Natural killer cell treated with Interleukin-12 subunit alpha and Interleukin-12 subunit beta and Interleukin-15 and Interleukin-18, amount 100 ng/mL, for 72 hours (primary cell): ENCODE measurements at regions not wholly inside any gene's neighbourhood (a gene's known extent, or its start where the extent isn't known, plus 50 kb on each side); places are given as distances from the start of the nearest gene placed in this dataset.

ENCODE experiments used
- ATAC-seq, 2 donors: fragments of 150-1000 bp; cut with Tn5 transposase in 1 of 2; sonication (Bioruptor Pico), chemical (Tn5 transposase) in 1 of 2; 2 replicates each; pipeline ENCODE4 v1.10.0; 2021
- DNase-seq: peaks from one replicate; pipeline ENCODE4 v3.0.0; 2022; ENCODE audit warnings: low spot score
- H3K27ac Mint-ChIP-seq, 2 donors: 1 replicate in 1 of 2; 2 replicates in 1 of 2; pipeline ENCODE4 v1.8.0; 2022; ENCODE audit warnings: mixed read lengths in 2 of 2, mild to moderate bottlenecking in 1 of 2, moderate library complexity in 1 of 2
- H3K27me3 Mint-ChIP-seq, 2 donors: 1 replicate in 1 of 2; 2 replicates in 1 of 2; pipeline ENCODE4 v1.8.0; 2022; ENCODE audit warnings: mixed read lengths in 2 of 2
- H3K36me3 Mint-ChIP-seq: one replicate; pipeline ENCODE4 v1.8.0; 2022; ENCODE audit warnings: mixed read lengths
- H3K4me1 Mint-ChIP-seq, 2 donors: 1 replicate in 1 of 2; 2 replicates in 1 of 2; pipeline ENCODE4 v1.8.0; 2022; ENCODE audit warnings: low read depth in 2 of 2, mixed read lengths in 2 of 2, mild to moderate bottlenecking in 1 of 2
- H3K4me3 Mint-ChIP-seq: one replicate; pipeline ENCODE4 v1.8.0; 2022; ENCODE audit warnings: mixed read lengths
- H3K9me3 Mint-ChIP-seq: 2 replicates; pipeline ENCODE4 v1.8.0; 2022; ENCODE audit warnings: mixed read lengths

DNA sequence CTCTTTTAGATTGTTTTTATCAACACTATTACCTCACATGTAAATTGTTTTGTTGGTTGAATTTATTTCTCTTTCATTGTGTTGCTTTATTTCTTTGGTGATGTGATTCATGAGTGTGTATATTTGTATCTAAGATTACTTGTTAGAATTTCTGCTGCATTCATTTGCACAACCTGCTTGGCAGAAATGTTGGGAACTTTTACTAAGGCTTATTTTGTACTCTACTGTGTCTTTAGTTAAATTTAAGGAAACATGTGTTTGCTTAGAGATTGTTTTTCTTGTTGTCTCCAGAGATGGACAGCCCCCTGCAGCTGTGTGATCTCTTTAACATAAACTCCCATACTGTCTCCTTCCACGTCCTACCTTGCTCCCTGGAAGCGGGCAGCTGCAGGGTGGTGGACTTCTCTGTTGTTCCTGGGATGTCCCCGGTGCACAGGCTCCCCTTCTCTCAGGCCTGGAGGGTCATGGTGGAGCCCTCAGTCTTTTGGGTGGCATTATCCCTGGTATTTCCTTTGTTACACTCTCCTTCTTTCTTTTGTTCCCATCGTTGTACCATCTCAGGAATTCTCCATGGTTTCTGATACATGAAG is 212.0 kb upstream of the SPRY2 start:
- H3K4me1 Mint-ChIP-seq: peaks cover 5 to 6% of the 10 kb centered on the region in 2 donors
- H3K27ac Mint-ChIP-seq: no peak overlapping the region
- H3K9me3 Mint-ChIP-seq: no peaks in the 10 kb centered on the region
- peaks cover 0 to 3% of the 10 kb centered on the region in 2 donors for H3K27me3 Mint-ChIP-seq
- no peak for ATAC-seq
- no peak for DNase-seq
- no peaks in the 10 kb centered on the region for H3K36me3 Mint-ChIP-seq
- no peak overlapping the region for H3K4me3 Mint-ChIP-seq

DNA sequence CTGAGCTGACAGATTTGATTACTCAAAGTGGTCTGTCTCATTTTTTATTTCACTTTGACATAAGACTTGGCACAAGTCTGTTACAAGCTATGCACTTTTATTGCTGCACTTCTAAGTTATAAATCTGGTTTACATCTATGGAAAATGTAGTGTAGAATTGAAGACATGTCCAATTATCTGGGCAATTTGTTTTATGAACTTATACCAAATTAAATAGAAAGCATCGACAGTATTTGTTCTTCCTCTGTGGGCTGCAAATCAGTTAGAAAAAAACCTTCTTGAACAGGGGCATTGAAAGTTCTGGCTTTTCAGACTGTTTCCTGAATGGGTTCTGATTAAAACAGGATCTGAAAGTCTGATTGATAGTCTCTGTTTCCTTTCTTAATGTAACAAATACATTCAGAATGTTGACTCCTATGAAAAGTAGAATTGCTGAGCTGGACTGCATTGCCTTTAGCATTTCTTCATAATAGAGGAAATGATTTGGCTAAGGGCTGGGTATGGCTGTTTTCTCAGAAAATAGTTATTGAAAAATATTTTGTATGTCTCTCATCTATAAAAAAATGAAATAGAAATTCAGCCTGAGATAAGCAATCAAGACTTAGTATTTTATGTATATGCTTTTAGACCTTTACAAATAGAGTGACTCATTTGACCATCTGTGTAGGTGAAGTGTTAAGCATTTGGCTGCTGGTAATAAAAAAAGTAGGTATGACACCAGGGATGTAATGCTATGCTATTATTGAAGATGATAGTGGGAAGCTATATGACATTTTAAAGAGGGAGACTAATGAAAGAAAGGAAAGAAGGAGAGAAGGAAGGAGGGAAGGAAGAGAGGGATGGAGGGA is 210.9 kb upstream of the SPRY2 start:
- H3K27me3 Mint-ChIP-seq: peaks cover 0 to 3% of the 10 kb centered on the region in 2 donors
- no peak for ATAC-seq
- DNase-seq: no peak
- no peaks in the 10 kb centered on the region for H3K9me3 Mint-ChIP-seq
- no peaks in the 10 kb centered on the region for H3K36me3 Mint-ChIP-seq
- no peak overlapping the region for H3K27ac Mint-ChIP-seq
- H3K4me1 Mint-ChIP-seq: peaks cover 5 to 6% of the 10 kb centered on the region in 2 donors
- no peak overlapping the region for H3K4me3 Mint-ChIP-seq

DNA sequence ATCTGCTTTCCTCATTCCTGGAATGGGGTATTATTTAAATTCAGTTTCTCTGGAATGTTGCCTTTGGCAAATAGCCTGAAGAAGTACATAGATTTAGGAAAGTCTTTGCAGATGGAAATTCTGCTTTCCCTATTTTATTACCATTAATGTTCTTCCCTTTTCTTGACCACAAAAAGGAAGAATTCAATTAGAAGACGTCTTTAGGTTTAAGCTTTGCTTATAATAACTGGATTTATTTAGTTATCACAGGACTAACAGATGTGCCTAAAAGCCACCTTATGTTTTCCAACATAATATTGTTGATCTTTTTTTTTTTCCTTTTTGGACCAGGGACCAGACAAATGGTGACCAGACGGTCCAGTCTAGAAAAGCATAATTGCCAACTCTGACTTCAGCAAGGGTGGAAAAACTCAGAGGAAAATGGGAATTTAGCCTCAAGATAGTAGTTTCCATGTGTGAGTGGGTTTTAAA is 210.1 kb upstream of the SPRY2 start:
- Mint-ChIP-seq H3K27me3 (peaks cover 0 to 3% of the 10 kb centered on the region in 2 donors), H3K4me1 (peaks cover 5 to 6% of the 10 kb centered on the region in 2 donors), H3K27ac (no peak overlapping the region), H3K9me3 (no peaks in the 10 kb centered on the region), H3K4me3 (no peak overlapping the region), H3K36me3 (no peaks in the 10 kb centered on the region)
- no peak for ATAC-seq
- no peak for DNase-seq

DNA sequence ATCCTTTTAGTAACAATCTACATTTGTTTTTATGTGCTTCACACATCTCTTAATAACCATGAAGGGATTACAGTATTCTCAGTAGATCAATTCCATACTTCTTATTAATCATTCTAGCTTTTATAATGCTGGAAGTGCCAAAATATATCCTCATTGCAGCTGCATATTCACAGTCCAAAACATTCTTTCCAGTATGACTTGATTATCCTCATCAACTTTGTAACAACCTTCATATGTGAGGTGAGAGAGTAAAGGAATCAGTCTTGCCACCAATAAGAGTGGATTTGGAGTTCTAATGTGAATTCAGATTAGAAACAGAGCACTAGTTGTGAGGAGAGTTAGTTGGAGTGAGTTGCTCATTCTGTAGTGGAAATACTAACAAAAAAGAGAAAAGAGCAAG is 208.0 kb upstream of the SPRY2 start:
- H3K36me3 Mint-ChIP-seq: no peaks in the 10 kb centered on the region
- peaks cover 5 to 6% of the 10 kb centered on the region in 2 donors for H3K4me1 Mint-ChIP-seq
- DNase-seq (no peak), ATAC-seq (no peak)
- H3K4me3 Mint-ChIP-seq: no peak overlapping the region
- H3K27ac Mint-ChIP-seq: no peak overlapping the region
- no peaks in the 10 kb centered on the region for H3K9me3 Mint-ChIP-seq
- peaks cover 0 to 3% of the 10 kb centered on the region in 2 donors for H3K27me3 Mint-ChIP-seq

DNA sequence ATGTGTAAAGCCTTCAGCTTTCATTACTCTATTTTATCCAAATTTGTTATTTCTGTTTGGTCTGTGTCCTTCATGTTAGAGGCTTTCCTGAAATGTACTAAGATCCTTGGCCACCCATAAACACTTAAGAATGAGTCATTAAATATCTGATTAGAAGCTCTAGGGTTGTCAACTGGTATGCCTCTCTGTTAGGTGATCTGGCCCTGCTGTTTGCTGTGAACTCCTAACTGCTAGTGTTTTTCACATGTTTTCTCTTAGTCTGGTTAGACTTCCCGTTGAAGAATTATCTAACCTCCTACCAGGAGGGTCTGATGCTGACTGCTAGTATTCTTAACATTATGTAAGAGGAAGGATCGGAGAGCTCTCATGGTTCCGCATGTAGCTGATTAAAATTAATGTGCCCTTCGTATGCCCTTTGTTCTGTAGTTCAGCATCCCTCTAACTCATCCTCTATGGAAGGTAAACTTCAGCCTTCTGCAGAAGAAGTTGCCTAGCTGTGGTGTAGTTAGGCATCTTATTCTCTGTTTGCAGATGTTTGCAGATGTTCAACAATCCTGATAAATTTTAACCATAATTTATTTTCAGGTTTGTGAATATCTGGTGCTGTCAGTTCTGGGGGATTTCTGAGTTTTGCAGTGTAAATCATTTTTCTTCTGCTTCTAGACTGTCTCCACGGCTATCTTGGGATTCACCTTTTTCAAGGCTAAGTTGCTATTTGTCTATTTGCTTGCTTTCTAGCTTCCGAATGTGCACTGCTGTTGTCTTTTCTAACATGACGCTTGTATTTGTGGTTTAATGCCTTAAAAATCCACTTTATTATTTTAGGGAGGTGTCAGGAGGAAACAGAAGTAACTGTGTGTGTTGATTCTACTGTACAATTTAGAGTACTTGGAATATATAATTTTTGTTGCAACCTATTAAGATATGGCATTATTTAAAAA is 207.2 kb upstream of the SPRY2 start:
- Mint-ChIP-seq H3K36me3 (no peaks in the 10 kb centered on the region), H3K4me1 (peaks cover 5 to 6% of the 10 kb centered on the region in 2 donors), H3K4me3 (no peak overlapping the region), H3K27me3 (peaks cover 0 to 3% of the 10 kb centered on the region in 2 donors), H3K27ac (no peak overlapping the region), H3K9me3 (peaks cover under 1% of the 10 kb centered on the region)
- DNase-seq: no peak
- ATAC-seq: no peak

DNA sequence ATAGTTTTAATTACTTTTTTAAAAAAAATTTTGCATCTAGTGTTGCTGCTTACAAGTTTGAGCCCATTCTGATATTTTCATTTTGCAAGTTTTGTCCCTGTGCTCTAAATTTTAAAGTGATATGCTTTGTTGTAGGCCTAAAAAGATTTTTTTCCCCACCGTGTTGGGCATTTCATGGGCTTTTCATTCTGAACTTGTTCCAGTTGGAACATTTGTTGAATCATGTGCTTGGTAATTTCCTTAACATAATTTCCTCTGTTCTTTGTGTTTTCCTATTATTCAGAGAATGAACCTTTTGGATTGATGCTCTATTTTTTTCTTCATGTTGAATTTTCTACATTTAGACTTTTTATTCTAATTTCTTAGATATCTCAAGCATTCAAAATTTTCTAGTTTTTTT is 206.4 kb upstream of the SPRY2 start:
- Mint-ChIP-seq H3K4me3 (no peak overlapping the region), H3K27ac (no peak overlapping the region), H3K4me1 (peaks cover 3 to 4% of the 10 kb centered on the region in 2 donors), H3K27me3 (peaks cover 0 to 3% of the 10 kb centered on the region in 2 donors), H3K36me3 (no peaks in the 10 kb centered on the region), H3K9me3 (peaks cover 3% of the 10 kb centered on the region)
- DNase-seq: no peak
- ATAC-seq: no peak

DNA sequence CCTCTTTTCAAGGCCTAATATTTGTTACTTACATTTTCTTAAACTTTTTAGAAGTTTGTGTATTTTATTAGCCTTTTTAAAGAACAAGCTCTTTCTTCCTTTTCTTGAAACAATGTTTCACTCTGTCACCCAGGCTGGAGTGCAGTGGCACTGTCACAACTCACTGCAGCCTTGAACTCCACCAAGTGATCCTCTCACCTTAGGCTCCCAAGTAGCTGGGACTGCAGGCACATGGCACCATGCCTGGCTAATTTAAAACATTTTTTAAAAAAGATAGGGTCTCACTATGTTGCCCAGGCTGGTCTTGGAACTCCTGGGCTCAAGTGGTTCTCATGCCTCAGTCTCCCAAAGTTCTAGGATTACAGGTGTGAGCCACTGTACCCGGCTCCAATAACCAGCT is 192.2 kb upstream of the SPRY2 start:
- Mint-ChIP-seq H3K27me3 (no peaks in the 10 kb centered on the region), H3K27ac (no peak overlapping the region), H3K9me3 (peaks cover 5% of the 10 kb centered on the region), H3K4me1 (peaks cover 0 to 4% of the 10 kb centered on the region in 2 donors), H3K36me3 (peaks cover 7% of the 10 kb centered on the region), H3K4me3 (no peak overlapping the region)
- no peak for ATAC-seq
- no peak for DNase-seq

DNA sequence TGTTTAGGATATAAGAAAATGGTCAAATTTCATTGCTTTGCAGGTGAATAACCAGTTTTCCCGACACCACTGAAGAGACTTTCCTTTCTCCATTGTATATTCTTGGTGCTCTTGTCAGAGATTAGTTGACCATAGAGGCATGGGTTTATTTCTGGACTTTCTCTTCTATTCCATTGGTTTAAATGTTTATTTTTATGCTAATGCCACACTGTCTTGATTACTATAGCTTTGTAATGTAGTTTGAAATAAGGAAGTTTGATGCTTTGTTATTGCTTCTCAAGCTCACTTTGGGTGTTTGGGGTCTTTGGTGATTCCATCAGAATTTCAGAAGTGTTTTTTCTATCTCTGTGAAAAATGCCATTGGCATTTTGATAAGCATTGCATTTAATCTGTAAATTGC is 190.0 kb upstream of the SPRY2 start:
- no peak overlapping the region for H3K27ac Mint-ChIP-seq
- ATAC-seq: no peak

DNA sequence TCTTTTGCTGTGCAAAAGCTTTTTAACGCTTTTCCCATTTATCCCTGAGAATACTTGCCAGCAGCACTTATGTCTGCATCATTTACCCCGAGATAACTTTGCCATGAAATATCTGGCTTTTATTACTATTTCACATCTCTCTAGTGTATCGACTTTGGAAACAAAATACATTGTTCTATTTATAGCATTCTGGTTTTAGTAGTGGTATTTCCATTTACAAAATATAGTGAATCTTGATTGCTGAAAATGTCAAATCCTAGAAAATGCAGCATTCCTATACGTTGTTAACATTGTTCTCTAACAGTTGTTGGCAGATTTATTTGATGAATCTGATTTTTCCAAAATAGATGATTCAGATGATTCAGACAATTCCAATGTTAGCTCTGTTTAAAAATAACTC is 189.3 kb upstream of the SPRY2 start:
- ATAC-seq (no peak), DNase-seq (no peak)
- no peak overlapping the region for H3K27ac Mint-ChIP-seq
- no peak overlapping the region for H3K4me3 Mint-ChIP-seq
- H3K9me3 Mint-ChIP-seq: peaks cover 4% of the 10 kb centered on the region
- no peaks in the 10 kb centered on the region for H3K27me3 Mint-ChIP-seq
- peaks cover 6% of the 10 kb centered on the region for H3K36me3 Mint-ChIP-seq
- peaks cover 0 to 4% of the 10 kb centered on the region in 2 donors for H3K4me1 Mint-ChIP-seq

More for the DNA sequence above, 190.0 kb upstream of the SPRY2 start:
- peaks cover 4% of the 10 kb centered on the region for H3K9me3 Mint-ChIP-seq
- no peak for DNase-seq
- H3K27me3 Mint-ChIP-seq: no peaks in the 10 kb centered on the region
- no peak overlapping the region for H3K4me3 Mint-ChIP-seq
- H3K4me1 Mint-ChIP-seq: peaks cover 0 to 4% of the 10 kb centered on the region in 2 donors
- H3K36me3 Mint-ChIP-seq: peaks cover 6% of the 10 kb centered on the region

DNA sequence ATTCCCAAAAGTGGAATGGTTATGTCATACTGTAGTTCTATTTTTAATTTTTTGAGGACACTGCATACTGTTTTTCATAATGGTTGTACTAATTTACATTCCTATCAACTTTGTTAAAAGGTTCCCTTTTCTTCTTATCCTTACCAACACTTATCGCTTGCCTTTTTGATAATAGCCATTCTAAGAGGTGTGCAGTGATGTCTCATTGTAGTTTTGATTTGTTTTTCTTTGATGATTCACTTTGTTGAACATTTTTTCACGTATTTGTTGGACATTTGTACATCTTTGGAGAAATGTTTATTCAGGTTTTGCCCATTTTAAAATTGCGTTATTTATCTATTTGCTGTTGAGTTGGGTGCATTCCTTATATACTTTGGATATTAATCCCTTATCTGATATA is 188.8 kb upstream of the SPRY2 start:
- Mint-ChIP-seq H3K9me3 (peaks cover 4% of the 10 kb centered on the region), H3K4me1 (peaks cover 0 to 4% of the 10 kb centered on the region in 2 donors), H3K27ac (no peak overlapping the region), H3K4me3 (no peak overlapping the region), H3K27me3 (no peaks in the 10 kb centered on the region), H3K36me3 (peaks cover 6% of the 10 kb centered on the region)
- ATAC-seq (no peak), DNase-seq (no peak)

DNA sequence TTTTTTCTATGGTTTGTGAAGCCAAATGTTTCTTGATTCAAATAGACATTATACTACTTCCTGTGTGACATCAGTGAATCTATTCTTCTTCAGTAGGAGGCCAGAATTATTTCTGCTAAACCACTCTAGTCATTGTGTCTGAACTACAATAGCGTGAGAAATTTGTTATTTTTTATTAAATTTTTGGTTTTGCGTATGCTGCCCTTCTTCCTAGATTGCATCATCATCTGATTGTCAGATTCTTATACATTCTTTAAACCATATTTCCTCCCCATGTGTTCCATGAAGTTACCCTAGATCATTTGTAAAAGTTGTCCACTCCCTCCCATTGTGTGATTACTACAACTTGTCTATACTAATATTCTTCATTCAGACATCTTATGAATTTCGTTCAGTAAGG is 187.8 kb upstream of the SPRY2 start:
- Mint-ChIP-seq H3K27ac (no peak overlapping the region), H3K27me3 (no peaks in the 10 kb centered on the region), H3K4me1 (peaks cover 0 to 4% of the 10 kb centered on the region in 2 donors), H3K4me3 (no peak overlapping the region), H3K9me3 (peaks cover 4% of the 10 kb centered on the region), H3K36me3 (peaks cover 6% of the 10 kb centered on the region)
- DNase-seq (no peak), ATAC-seq (no peak)

DNA sequence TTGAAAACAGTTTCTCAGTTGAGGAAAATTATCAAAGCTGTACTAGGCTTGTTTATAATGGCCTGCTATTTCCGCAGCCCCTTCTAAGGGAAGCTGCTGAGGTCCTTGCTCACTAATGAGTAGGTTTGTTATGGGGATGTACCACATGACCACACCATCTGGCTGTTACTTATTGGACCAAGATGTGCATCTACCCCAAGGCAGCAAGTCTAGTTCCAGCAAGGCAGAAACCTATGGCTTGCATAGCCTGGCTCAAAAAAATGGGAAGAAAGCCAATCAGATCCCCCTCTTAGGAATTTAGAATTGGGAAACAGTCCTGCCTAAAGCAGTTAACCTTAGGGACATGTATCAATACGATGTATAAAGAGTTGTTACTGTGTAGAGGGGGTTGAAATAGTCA is 186.5 kb upstream of the SPRY2 start:
- H3K4me1 Mint-ChIP-seq: peaks cover 0 to 4% of the 10 kb centered on the region in 2 donors
- ATAC-seq (no peak), DNase-seq (no peak)
- peaks cover 4% of the 10 kb centered on the region for H3K9me3 Mint-ChIP-seq
- H3K27me3 Mint-ChIP-seq: no peaks in the 10 kb centered on the region
- H3K36me3 Mint-ChIP-seq: peaks cover 6% of the 10 kb centered on the region
- no peak overlapping the region for H3K27ac Mint-ChIP-seq
- no peak overlapping the region for H3K4me3 Mint-ChIP-seq

DNA sequence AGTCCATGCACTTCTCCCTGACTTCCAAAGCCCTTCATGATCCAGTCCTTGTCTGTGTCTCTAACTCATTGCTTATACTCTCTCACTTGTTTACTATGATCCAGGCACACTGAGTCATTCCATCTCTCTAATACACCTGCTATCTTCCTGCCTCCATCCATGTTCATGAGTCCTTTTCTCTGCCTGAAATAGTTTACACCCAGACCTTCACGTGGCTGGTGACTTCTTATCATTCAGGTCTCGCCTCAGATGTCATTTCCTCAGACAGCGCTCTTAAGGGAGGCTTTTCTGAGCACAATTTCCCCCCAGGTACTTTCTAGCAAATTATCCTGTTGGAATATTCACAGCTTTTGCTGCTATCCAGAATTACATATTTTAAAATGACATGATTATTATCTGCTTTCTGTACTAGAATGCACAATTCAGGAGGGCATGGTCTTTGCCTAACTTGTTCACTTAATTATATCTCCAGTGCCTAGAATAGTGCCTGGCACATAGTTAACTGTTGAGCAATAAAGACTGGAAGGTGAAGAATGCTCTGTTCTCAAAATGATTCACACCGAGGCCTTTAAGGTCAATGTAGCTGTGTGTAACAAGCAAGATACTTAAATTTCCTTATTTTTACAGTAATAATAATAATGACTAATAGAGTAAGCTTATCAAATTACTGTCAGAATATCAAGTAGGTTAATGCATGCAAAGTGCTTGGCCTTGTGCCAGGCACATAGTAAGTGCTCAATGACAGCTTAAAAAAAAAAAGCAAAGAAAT is 183.7 kb upstream of the SPRY2 start:
- H3K4me1 Mint-ChIP-seq: peaks cover 0 to 4% of the 10 kb centered on the region in 2 donors
- no peak overlapping the region for H3K4me3 Mint-ChIP-seq
- H3K9me3 Mint-ChIP-seq: no peaks in the 10 kb centered on the region
- H3K27ac Mint-ChIP-seq: no peak overlapping the region
- peaks cover 2% of the 10 kb centered on the region for H3K36me3 Mint-ChIP-seq
- DNase-seq: no peak
- H3K27me3 Mint-ChIP-seq: no peaks in the 10 kb centered on the region
- no peak for ATAC-seq
